ENCODE measurements at regions not wholly inside any gene's neighbourhood (a gene's known extent, or its start where the extent isn't known, plus 50 kb on each side); places are given as distances from the start of the nearest gene placed in this dataset.

DNA sequence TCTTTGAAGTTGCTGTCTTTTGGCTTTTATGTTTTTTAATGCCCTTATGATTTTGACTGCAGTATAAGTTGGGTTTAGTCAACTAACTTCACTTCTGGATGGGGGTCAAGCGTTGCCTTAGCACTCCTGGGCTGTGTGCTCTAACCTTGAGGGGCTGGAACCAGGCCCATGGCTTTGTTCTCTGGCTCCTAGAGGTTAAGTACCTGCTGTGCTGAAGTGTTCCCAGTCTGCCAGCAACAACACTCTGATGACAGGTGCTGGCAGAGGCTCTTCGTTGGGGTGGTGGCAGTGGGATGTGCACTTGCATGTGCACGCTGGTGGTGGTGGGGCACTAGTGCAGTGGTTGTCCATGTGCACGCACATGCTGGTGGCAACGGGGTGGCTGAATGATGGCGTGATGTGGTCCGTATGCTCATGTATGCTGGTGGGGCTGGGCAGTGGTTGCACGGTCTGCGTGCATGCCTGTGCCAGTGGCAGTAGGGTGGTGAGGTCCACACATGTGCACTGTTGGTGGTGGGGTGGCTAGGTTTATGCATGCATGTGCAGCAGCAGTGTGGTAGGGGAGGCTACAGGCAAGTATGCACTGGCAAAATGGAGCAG lies 447.8 kb upstream of the GOT2 start:
- no peaks in the 10 kb centered on the region for H4K20me1 ChIP-seq (replicated peaks; ENCODE audit: control insufficient read depth, insufficient read depth, low read length)
- in situ Hi-C loops (cut with MboI) (no loop called here), intact Hi-C loops (cut with micrococcal nuclease) (no loop called here)
- no peaks in the 10 kb centered on the region for H3K9me1 ChIP-seq (ENCODE audit: control insufficient read depth, insufficient read depth, low read length)
- no peak for ATAC-seq
- DNase-seq (ENCODE audit: extremely low read depth in 1 of 4, low spot score in 3 of 4) = no peak
- FAIRE-seq = no peak
- no peak overlapping the region for H3K27ac ChIP-seq (ENCODE audit: extremely low read depth, low read depth, low read length)
- H3K27me3 ChIP-seq (ENCODE audit: control insufficient read depth in 2 of 2, insufficient read depth in 2 of 2, low read length in 2 of 2) = no peaks in the 10 kb centered on the region
- H3K36me3 ChIP-seq (ENCODE audit: control insufficient read depth, insufficient read depth, low read length) = no peaks in the 10 kb centered on the region
- no peaks in the 10 kb centered on the region for H3K9me3 ChIP-seq (replicated peaks; ENCODE audit: control insufficient read depth, insufficient read depth, low read depth, low read length)
- ChIA-PET POLR2A (no interaction called here), CTCF (ENCODE audit: low intra/inter-chr PET ratio) (no interaction called here)
- H3K9ac ChIP-seq (ENCODE audit: insufficient read depth in 1 of 2, low read depth in 2 of 2, low read length in 2 of 2) = no peak overlapping the region
- no peak overlapping the region for H3K4me2 ChIP-seq (ENCODE audit: insufficient read depth, low read length)
- no peaks in the 10 kb centered on the region for H3K79me2 ChIP-seq (ENCODE audit: control insufficient read depth, insufficient read depth, low read length)
- 0% methylated on average over 9 of the region's 9 CpGs for WGBS (ENCODE audit: insufficient coverage, low coverage, missing lambda C conversion rate)
- no peak for TF ChIP-seq MAZ (CRISPR knock-in tag; conservative IDR thresholded peaks at IDR 0.05 in 1 of 2, IDR thresholded peaks at IDR 0.05 in 1 of 2)
- TF ChIP-seq, protein P1, sequence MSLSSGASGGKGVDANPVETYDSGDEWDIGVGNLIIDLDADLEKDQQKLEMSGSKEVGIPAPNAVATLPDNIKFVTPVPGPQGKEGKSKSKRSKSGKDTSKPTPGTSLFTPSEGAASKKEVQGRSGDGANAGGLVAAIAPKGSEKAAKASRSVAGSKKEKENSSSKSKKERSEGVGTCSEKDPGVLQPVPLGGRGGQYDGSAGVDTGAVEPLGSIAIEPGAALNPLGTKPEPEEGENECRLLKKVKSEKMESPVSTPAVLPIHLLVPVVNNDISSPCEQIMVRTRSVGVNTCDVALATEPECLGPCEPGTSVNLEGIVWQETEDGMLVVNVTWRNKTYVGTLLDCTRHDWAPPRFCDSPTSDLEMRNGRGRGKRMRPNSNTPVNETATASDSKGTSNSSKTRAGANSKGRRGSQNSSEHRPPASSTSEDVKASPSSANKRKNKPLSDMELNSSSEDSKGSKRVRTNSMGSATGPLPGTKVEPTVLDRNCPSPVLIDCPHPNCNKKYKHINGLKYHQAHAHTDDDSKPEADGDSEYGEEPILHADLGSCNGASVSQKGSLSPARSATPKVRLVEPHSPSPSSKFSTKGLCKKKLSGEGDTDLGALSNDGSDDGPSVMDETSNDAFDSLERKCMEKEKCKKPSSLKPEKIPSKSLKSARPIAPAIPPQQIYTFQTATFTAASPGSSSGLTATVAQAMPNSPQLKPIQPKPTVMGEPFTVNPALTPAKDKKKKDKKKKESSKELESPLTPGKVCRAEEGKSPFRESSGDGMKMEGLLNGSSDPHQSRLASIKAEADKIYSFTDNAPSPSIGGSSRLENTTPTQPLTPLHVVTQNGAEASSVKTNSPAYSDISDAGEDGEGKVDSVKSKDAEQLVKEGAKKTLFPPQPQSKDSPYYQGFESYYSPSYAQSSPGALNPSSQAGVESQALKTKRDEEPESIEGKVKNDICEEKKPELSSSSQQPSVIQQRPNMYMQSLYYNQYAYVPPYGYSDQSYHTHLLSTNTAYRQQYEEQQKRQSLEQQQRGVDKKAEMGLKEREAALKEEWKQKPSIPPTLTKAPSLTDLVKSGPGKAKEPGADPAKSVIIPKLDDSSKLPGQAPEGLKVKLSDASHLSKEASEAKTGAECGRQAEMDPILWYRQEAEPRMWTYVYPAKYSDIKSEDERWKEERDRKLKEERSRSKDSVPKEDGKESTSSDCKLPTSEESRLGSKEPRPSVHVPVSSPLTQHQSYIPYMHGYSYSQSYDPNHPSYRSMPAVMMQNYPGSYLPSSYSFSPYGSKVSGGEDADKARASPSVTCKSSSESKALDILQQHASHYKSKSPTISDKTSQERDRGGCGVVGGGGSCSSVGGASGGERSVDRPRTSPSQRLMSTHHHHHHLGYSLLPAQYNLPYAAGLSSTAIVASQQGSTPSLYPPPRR (CRISPR knock-in tag; IDR thresholded peaks at IDR 0.05; ENCODE audit: borderline replicate concordance) = no peak
- H3K4me1 ChIP-seq (replicated peaks in 1 of 2; ENCODE audit: control insufficient read depth in 2 of 2, insufficient read depth in 2 of 2, low read length in 2 of 2) = no peaks in the 10 kb centered on the region
- H2AFZ ChIP-seq (ENCODE audit: low read depth, low read length) = no peak overlapping the region
- no peak overlapping the region for H3K4me3 ChIP-seq
- no TSS peak for BruUV-seq (replicated peaks)
